ENCODE measurements at regions not wholly inside any gene's neighbourhood (a gene's known extent, or its start where the extent isn't known, plus 50 kb on each side); places are given as distances from the start of the nearest gene placed in this dataset.

DNA sequence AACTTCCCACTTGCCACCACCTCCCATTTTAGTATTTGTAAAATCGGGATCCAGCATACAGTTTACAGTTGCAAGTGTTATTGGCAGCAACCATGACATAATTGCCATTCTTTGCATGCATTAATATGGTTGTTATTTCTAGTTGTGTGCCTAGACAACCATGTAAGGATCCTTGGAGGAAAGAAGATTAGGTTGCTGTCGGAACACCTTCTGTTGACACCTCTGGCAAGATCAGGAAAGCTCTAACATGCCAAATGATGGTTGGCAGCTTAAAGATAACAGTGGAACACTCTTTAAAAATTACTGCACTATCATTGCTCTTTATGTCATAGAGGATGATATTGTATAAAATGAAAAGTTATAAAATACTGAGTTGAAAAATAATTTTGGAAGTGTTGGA, 313.5 kb upstream of the RARB start:
- Histone ChIP-seq H3K79me2 (ENCODE audit: insufficient read depth, low read length) (no peaks in the 10 kb centered on the region), H2AFZ (ENCODE audit: insufficient read depth, low read depth, low read length, poor library complexity, severe bottlenecking) (no peak overlapping the region), H3K27ac (ENCODE audit: low read depth in 1 of 2, low read length in 2 of 2) (no peak overlapping the region), H3K27me3 (ENCODE audit: control insufficient read depth in 2 of 2, insufficient read depth in 2 of 2, low read length in 2 of 2) (no peaks in the 10 kb centered on the region), H3K9me3 (replicated peaks in 1 of 2; ENCODE audit: control insufficient read depth in 1 of 2, insufficient read depth in 1 of 2, low read length in 2 of 2) (peaks cover 0 to 4% of the 10 kb centered on the region in 2 donors), H3K4me1 (ENCODE audit: control insufficient read depth in 1 of 2, insufficient read depth in 2 of 2, low read length in 2 of 2) (no peaks in the 10 kb centered on the region), H3K4me3 (replicated peaks in 1 of 3; ENCODE audit: low read depth in 2 of 3, low read length in 3 of 3) (no peak overlapping the region), H3K4me2 (replicated peaks; ENCODE audit: extremely low read depth, low read length, poor library complexity, severe bottlenecking) (no peak overlapping the region), H3K9ac (ENCODE audit: insufficient read depth, low read length, poor library complexity, severe bottlenecking) (no peak overlapping the region), H3K36me3 (replicated peaks in 1 of 2; ENCODE audit: control insufficient read depth in 1 of 2, insufficient read depth in 2 of 2, low read length in 2 of 2) (no peaks in the 10 kb centered on the region), H4K20me1 (ENCODE audit: insufficient read depth, low read length) (no peaks in the 10 kb centered on the region)
- WGBS (ENCODE audit: insufficient coverage): no CpG with 5 or more reads among the region's 2 CpGs
- no peaks in the 10 kb centered on the region for H3K27me3 Mint-ChIP-seq (ENCODE audit: low read depth in 3 of 3)
- no peaks in the 10 kb centered on the region for H3K4me1 Mint-ChIP-seq
- H3K9me3 Mint-ChIP-seq: peaks cover 0 to 12% (median 2%) of the 10 kb centered on the region in 7 donors
- no peak overlapping the region for H3K27ac Mint-ChIP-seq
- TF ChIP-seq, protein P1, sequence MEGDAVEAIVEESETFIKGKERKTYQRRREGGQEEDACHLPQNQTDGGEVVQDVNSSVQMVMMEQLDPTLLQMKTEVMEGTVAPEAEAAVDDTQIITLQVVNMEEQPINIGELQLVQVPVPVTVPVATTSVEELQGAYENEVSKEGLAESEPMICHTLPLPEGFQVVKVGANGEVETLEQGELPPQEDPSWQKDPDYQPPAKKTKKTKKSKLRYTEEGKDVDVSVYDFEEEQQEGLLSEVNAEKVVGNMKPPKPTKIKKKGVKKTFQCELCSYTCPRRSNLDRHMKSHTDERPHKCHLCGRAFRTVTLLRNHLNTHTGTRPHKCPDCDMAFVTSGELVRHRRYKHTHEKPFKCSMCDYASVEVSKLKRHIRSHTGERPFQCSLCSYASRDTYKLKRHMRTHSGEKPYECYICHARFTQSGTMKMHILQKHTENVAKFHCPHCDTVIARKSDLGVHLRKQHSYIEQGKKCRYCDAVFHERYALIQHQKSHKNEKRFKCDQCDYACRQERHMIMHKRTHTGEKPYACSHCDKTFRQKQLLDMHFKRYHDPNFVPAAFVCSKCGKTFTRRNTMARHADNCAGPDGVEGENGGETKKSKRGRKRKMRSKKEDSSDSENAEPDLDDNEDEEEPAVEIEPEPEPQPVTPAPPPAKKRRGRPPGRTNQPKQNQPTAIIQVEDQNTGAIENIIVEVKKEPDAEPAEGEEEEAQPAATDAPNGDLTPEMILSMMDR (IDR thresholded peaks at IDR 0.05): no peak
- no peak overlapping the region for H3K4me3 Mint-ChIP-seq
- intact Hi-C loops (cut with micrococcal nuclease): no loop called here
- DNase-seq: no peak
- no peaks in the 10 kb centered on the region for H3K36me3 Mint-ChIP-seq

DNA sequence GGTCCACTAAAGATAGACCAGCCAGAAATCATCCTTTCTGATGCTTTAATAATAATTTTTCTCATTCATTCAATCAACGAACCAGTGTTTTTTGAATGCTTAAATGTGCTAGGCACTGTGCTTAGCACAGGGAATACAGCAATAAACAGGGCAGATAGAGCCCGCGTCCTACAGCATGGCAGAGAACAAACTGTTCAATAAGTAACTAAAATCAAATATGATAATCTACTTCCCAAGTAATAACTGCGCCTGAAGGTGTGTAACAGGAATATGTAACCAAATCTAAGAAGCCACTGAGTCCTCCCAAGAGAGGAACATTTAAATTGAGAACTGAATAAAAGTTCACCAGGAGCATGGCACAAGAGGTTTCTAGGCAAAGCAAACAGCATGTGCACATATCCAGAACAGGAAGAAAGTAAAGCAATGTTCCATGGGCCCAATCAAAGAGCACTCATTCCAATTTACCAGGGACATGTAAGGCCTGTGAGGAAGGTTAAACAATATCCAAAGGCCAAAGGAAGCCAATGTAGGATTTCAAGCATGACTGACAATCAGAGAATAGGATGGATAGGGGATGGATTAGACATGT, 311.0 kb upstream of the RARB start:
- Mint-ChIP-seq H3K4me1 (no peaks in the 10 kb centered on the region), H3K9me3 (peaks cover 0 to 6% (median 2%) of the 10 kb centered on the region in 7 donors), H3K27ac (no peak overlapping the region), H3K4me3 (no peak overlapping the region), H3K36me3 (no peaks in the 10 kb centered on the region), H3K27me3 (ENCODE audit: low read depth in 3 of 3) (no peaks in the 10 kb centered on the region)
- Histone ChIP-seq H3K36me3 (replicated peaks in 1 of 2; ENCODE audit: control insufficient read depth in 1 of 2, insufficient read depth in 2 of 2, low read length in 2 of 2) (no peaks in the 10 kb centered on the region), H3K9me3 (replicated peaks in 1 of 2; ENCODE audit: control insufficient read depth in 1 of 2, insufficient read depth in 1 of 2, low read length in 2 of 2) (peaks cover 0 to 4% of the 10 kb centered on the region in 2 donors), H2AFZ (ENCODE audit: insufficient read depth, low read depth, low read length, poor library complexity, severe bottlenecking) (no peak overlapping the region), H3K4me2 (replicated peaks; ENCODE audit: extremely low read depth, low read length, poor library complexity, severe bottlenecking) (no peak overlapping the region), H4K20me1 (ENCODE audit: insufficient read depth, low read length) (no peaks in the 10 kb centered on the region), H3K79me2 (ENCODE audit: insufficient read depth, low read length) (no peaks in the 10 kb centered on the region), H3K4me1 (ENCODE audit: control insufficient read depth in 1 of 2, insufficient read depth in 2 of 2, low read length in 2 of 2) (no peaks in the 10 kb centered on the region), H3K27me3 (ENCODE audit: control insufficient read depth in 2 of 2, insufficient read depth in 2 of 2, low read length in 2 of 2) (no peaks in the 10 kb centered on the region), H3K9ac (ENCODE audit: insufficient read depth, low read length, poor library complexity, severe bottlenecking) (no peak overlapping the region), H3K4me3 (replicated peaks in 1 of 3; ENCODE audit: low read depth in 2 of 3, low read length in 3 of 3) (no peak overlapping the region), H3K27ac (ENCODE audit: low read depth in 1 of 2, low read length in 2 of 2) (no peak overlapping the region)
- TF ChIP-seq, protein P1 (IDR thresholded peaks at IDR 0.05): no peak
- WGBS (ENCODE audit: insufficient coverage): 67% methylated on average over 1 of the region's 4 CpGs
- intact Hi-C loops (cut with micrococcal nuclease): no loop called here
- DNase-seq: no peak

Measured in CD14-positive monocyte (primary cell).